ENCODE measurements at regions not wholly inside any gene's neighbourhood (a gene's known extent, or its start where the extent isn't known, plus 50 kb on each side); places are given as distances from the start of the nearest gene placed in this dataset.

GRCh38 chr5:67960939-67961338, 254.6 kb upstream of the PIK3R1 start:
- TF ChIP-seq TAF1 (IDR thresholded peaks at IDR 0.05; ENCODE audit: borderline replicate concordance, low read depth, low read length) (no peak), POLR2A (IDR thresholded peaks at IDR 0.05; ENCODE audit: low read depth, low read length) (no peak), POLR2AphosphoS5 (IDR thresholded peaks at IDR 0.05; ENCODE audit: low read depth, low read length) (no peak)
